DND-41 (cell line): ENCODE measurements at regions not wholly inside any gene's neighbourhood (a gene's known extent, or its start where the extent isn't known, plus 50 kb on each side); places are given as distances from the start of the nearest gene placed in this dataset.

ENCODE experiments used
- ATAC-seq: fragments of 200-7000 bp; cut with Tn5 transposase; 3 replicates; pipeline ENCODE4 v1.9.1; 2021; ENCODE audit warnings: low read depth; ENCODE audit not compliant: insufficient read depth
- DNase-seq: peaks from one replicate; pipeline ENCODE4 v3.0.0-alpha.2; 2020
- H2AFZ ChIP-seq: 2 replicates; pipeline ENCODE4 v1.6.0; 2012; ENCODE audit warnings: low read depth, low read length
- H3K27ac ChIP-seq: 2 replicates; pipeline ENCODE4 v1.5.1; 2012; ENCODE audit warnings: low read length, inconsistent platforms
- H3K27me3 ChIP-seq: fragments of 200-600 bp; sonication (generic); 2 replicates; pipeline ENCODE4 v1.6.0; 2012; ENCODE audit warnings: low read length, mild to moderate bottlenecking, inconsistent platforms; ENCODE audit not compliant: insufficient read depth, poor library complexity
- H3K36me3 ChIP-seq: 2 replicates; pipeline ENCODE4 v1.5.1; 2012; ENCODE audit warnings: low read length, inconsistent platforms; ENCODE audit not compliant: insufficient read depth
- H3K4me1 ChIP-seq: 2 replicates; pipeline ENCODE4 v1.5.1; 2012; ENCODE audit warnings: mild to moderate bottlenecking, low read length; ENCODE audit not compliant: insufficient read depth
- H3K4me2 ChIP-seq: 2 replicates; pipeline ENCODE4 v1.6.0; 2012; ENCODE audit warnings: mild to moderate bottlenecking, moderate library complexity, low read length, inconsistent platforms; ENCODE audit not compliant: insufficient read depth
- H3K4me3 ChIP-seq, 2 experiments: fragments of 200-600 bp in 1 of 2; shearing (Covaris generic) in 1 of 2; 2 replicates each; pipeline ENCODE4 v1.5.1; 2012 to 2016; ENCODE audit warnings: inconsistent platforms in 2 of 2, low read length in 2 of 2, mild to moderate bottlenecking in 2 of 2, low read depth in 1 of 2, moderate library complexity in 1 of 2
- H3K79me2 ChIP-seq: 2 replicates; pipeline ENCODE4 v1.6.0; 2012; ENCODE audit warnings: low read length, inconsistent platforms; ENCODE audit not compliant: insufficient read depth
- H3K9ac ChIP-seq: 2 replicates; pipeline ENCODE4 v1.6.0; 2012; ENCODE audit warnings: low read depth, mild to moderate bottlenecking, inconsistent platforms, low read length, moderate library complexity
- H3K9me3 ChIP-seq: 2 replicates; pipeline ENCODE4 v1.5.1; 2012; ENCODE audit warnings: low read length, moderate library complexity, mild to moderate bottlenecking, inconsistent platforms; ENCODE audit not compliant: insufficient read depth, severe bottlenecking
- H4K20me1 ChIP-seq: 2 replicates; pipeline ENCODE4 v1.6.0; 2012; ENCODE audit warnings: low read length; ENCODE audit not compliant: insufficient read depth
- EZH2 ChIP-seq: IDR thresholded peaks from 3 replicates; pipeline ENCODE4 v1.6.1; 2012; ENCODE audit warnings: borderline replicate concordance, low read depth, mild to moderate bottlenecking, moderate library complexity, low read length, inconsistent platforms; ENCODE audit not compliant: severe bottlenecking
- TF ChIP-seq, protein P1 (sequence below): IDR thresholded peaks from 2 replicates; pipeline ENCODE4 v1.5.1; 2012; ENCODE audit warnings: borderline replicate concordance, low read length, moderate library complexity, mild to moderate bottlenecking; ENCODE audit not compliant: poor library complexity, severe bottlenecking; ENCODE audit errors: extremely low read depth

DNA sequence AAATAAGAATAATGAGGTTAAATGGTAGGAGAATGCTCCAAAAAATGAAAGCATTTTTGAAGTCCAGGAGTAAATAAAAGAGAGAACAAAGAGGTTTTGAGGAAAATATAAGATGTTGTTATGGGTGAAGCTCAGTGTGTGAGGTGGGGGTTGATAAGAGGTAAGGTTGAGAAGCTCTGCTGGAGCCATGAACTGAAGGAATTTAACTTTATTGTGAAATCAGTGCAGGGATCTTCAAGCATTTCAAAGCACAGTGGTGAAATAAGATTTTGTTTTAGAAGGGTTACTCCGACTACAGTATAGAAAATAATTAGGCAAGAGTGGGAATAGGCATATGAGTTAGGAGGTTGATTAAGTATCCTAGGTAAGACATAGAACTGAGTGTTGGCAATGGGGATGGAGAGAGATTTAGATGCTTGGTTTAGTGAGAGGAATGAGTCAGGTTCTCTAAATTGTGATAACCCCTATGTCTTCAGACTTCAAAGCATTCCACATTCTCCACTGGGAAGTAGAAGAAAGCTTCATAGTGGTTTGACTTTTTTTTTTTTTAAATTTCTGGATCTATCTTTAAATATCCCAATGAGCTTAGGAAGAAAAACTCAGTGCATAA lies 403.2 kb downstream of the AASDHPPT start:
- no peak for TF ChIP-seq EZH2
- TF ChIP-seq, protein P1, sequence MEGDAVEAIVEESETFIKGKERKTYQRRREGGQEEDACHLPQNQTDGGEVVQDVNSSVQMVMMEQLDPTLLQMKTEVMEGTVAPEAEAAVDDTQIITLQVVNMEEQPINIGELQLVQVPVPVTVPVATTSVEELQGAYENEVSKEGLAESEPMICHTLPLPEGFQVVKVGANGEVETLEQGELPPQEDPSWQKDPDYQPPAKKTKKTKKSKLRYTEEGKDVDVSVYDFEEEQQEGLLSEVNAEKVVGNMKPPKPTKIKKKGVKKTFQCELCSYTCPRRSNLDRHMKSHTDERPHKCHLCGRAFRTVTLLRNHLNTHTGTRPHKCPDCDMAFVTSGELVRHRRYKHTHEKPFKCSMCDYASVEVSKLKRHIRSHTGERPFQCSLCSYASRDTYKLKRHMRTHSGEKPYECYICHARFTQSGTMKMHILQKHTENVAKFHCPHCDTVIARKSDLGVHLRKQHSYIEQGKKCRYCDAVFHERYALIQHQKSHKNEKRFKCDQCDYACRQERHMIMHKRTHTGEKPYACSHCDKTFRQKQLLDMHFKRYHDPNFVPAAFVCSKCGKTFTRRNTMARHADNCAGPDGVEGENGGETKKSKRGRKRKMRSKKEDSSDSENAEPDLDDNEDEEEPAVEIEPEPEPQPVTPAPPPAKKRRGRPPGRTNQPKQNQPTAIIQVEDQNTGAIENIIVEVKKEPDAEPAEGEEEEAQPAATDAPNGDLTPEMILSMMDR, result no peak
- no peak for ATAC-seq
- H2AFZ ChIP-seq, result no peak overlapping the region
- no peaks in the 10 kb centered on the region for H3K79me2 ChIP-seq
- H3K9me3 ChIP-seq, result no peaks in the 10 kb centered on the region
- no peaks in the 10 kb centered on the region for H3K27me3 ChIP-seq
- H3K9ac ChIP-seq, result no peak overlapping the region
- DNase-seq, result no peak
- no peak overlapping the region for H3K4me2 ChIP-seq
- H3K36me3 ChIP-seq, result no peaks in the 10 kb centered on the region
- H3K4me1 ChIP-seq, result peaks cover 24% of the 10 kb centered on the region
- H4K20me1 ChIP-seq, result no peaks in the 10 kb centered on the region
- H3K27ac ChIP-seq, result no peak overlapping the region
- no peak overlapping the region for H3K4me3 ChIP-seq

DNA sequence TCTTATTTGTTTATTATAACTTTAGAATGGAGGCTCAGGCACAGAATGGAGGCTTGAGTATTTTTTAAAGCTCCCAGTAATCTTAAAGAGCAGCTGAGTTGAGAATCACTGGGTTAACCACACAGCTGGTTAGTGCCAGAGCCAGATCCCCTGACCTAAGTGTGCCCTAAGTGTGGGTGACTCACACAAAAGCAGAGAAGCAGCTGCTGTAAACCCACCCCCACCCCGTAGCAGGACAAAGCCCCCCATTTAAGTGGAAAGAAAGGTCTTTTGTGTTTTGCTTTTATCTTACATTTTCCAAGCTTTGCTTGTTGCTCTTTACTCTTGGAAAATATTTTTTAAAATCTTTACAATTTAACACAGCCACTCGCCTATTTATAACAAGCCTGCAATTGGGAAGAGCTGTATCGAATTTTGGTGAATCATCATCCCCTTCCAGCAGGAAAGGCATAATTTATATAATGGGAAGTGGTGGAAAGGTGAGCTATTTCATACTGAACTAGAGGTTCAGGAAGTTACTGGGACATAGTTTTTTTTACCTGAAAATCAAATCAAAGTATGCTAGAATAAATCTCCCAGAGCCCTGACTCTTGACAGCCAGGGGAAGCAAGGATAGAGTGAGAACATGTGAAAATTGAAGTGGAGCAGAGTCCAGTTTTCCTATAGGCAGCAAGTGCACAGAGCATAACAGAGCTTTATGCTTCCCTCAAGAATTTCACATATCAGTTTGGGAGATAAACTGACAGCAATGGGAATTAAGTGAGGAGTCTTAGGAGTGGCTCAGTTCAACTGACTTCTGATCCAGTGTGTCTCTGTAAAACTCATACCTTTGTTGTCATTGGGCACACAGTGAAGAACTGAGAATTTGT lies 405.7 kb downstream of the AASDHPPT start:
- H2AFZ ChIP-seq, result no peak overlapping the region
- TF ChIP-seq, protein P1, result no peak
- TF ChIP-seq EZH2, result no peak
- ATAC-seq, result peak; percentile 97
- H3K36me3 ChIP-seq, result no peaks in the 10 kb centered on the region
- no peak overlapping the region for H3K4me3 ChIP-seq
- no peaks in the 10 kb centered on the region for H4K20me1 ChIP-seq
- DNase-seq, result peak; percentile 55
- H3K9ac ChIP-seq, result no peak overlapping the region
- no peaks in the 10 kb centered on the region for H3K27me3 ChIP-seq
- H3K79me2 ChIP-seq, result no peaks in the 10 kb centered on the region
- H3K4me2 ChIP-seq, result no peak overlapping the region
- no peaks in the 10 kb centered on the region for H3K9me3 ChIP-seq
- H3K27ac ChIP-seq, result no peak overlapping the region
- peaks cover 11% of the 10 kb centered on the region for H3K4me1 ChIP-seq

DNA sequence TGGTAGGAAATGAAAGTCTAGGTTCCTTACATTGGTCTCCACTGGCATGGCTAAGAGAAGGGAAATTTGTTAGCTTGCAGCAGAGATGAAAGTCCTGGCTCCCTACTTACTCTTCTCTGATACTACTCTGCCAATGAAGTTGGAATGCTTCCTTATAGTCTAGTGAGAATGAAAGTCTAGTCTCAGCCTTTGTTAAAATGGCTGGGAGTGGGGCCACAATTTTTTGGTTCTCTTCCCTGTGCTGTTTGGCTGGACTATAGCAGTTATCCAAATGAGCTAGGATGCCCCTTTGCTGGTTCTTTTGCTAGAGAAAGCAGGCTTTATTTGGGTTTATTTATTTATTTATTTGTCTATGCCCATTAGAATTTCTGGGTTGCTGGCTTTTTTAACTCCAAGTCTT lies 414.3 kb downstream of the AASDHPPT start:
- DNase-seq (no peak), ATAC-seq (no peak)
- Histone ChIP-seq H4K20me1 (no peaks in the 10 kb centered on the region), H3K36me3 (no peaks in the 10 kb centered on the region), H3K79me2 (no peaks in the 10 kb centered on the region), H3K4me2 (no peak overlapping the region), H3K27me3 (no peaks in the 10 kb centered on the region), H3K9me3 (peaks cover 9% of the 10 kb centered on the region), H3K27ac (no peak overlapping the region), H3K4me1 (no peaks in the 10 kb centered on the region), H3K4me3 (no peak overlapping the region), H2AFZ (no peak overlapping the region), H3K9ac (no peak overlapping the region)
- no peak for TF ChIP-seq EZH2
- TF ChIP-seq, protein P1, result no peak
